SH-SY5Y (cell line): ENCODE measurements at regions not wholly inside any gene's neighbourhood (a gene's known extent, or its start where the extent isn't known, plus 50 kb on each side); places are given as distances from the start of the nearest gene placed in this dataset.

ENCODE experiments used
- GATA2 ChIP-seq: IDR thresholded peaks from 2 replicates; pipeline ENCODE4 v1.6.1; 2011; ENCODE audit warnings: mild to moderate bottlenecking, low read depth, low read length
- GATA3 ChIP-seq: IDR thresholded peaks from 2 replicates; pipeline ENCODE4 v1.6.1; 2011; ENCODE audit warnings: low read depth, mild to moderate bottlenecking, low read length, moderate library complexity

DNA sequence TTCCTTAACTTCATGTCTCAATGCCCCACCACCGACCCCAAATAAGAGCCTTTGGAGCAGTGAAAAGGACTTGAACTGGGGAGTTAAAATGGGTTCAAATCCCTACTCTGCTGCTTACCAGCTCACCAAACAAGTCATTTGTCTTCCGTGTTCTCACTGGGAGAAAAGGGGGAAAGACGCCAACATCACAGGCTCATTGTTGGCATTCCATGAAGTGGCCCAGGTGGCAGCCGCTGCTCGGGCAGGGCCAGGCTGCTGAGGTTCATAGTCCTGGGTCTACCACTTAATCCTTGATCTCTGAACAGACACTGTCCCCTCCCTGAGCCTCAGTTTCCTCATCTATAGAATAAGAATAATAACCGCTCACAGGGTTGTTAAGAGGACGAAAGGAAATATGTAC is 103.0 kb downstream of the APOB start:
- no peak for TF ChIP-seq GATA2
- no peak for TF ChIP-seq GATA3
